HCT116 (cell line): ENCODE measurements at regions not wholly inside any gene's neighbourhood (a gene's known extent, or its start where the extent isn't known, plus 50 kb on each side); places are given as distances from the start of the nearest gene placed in this dataset.

Experiments
- ATAC-seq: fragments of 200-7000 bp; cut with Tn5 transposase; 2 replicates; pipeline ENCODE4 v1.9.1; 2020; ENCODE audit warnings: mild to moderate bottlenecking, moderate library complexity
- BruUV-seq: library from RNA; stranded (reverse); fragments of 400-500 nt; replicated peaks from 2 replicates; lab custom pipeline; 2021; lab: Mats Ljungman, UMichigan
- CTCF ChIA-PET: fragments of 300-600 bp; sonication (Branson Sonifier 250); formaldehyde crosslinking; loops from one replicate; lab custom pipeline; 2021; ENCODE audit warnings: antibody characterized with exemption; lab: Charles Lee
- POLR2A ChIA-PET: fragments of 300-600, 350-600 bp; sonication (Branson Sonifier 250); formaldehyde crosslinking; loops from one replicate; lab custom pipeline; 2021; ENCODE audit warnings: antibody characterized with exemption; lab: Charles Lee
- RAD21 ChIA-PET, 2 experiments: fragments of 300-600 bp; sonication (Branson Sonifier 250); formaldehyde crosslinking; loops; one replicate each; lab custom pipeline; 2023; ENCODE audit warnings: low total read pairs in 2 of 2; ENCODE audit not compliant: uncharacterized antibody in 2 of 2, unreplicated experiment in 2 of 2, low non-redundant PET in 1 of 2; lab: Charles Lee
- DNase-seq: peaks from one replicate; pipeline ENCODE4 v3.0.0-alpha.2; 2010; ENCODE audit warnings: low read depth, low spot score
- H2AFZ ChIP-seq: fragments of 200-600 bp; shearing (Covaris generic), sonication (generic); 2 replicates; pipeline ENCODE4 v1.6.1; 2017; ENCODE audit warnings: low read depth, mixed run types, mixed read lengths, antibody characterized with exemption, low read length; ENCODE audit not compliant: poor library complexity, severe bottlenecking
- H3K27ac ChIP-seq: 2 replicates; pipeline ENCODE4 v1.5.1; 2012; ENCODE audit warnings: low read depth, low read length
- H3K27me3 ChIP-seq: fragments of 200-600 bp; sonication (generic); 2 replicates; pipeline ENCODE4 v1.6.1; 2016; ENCODE audit warnings: mixed run types, low read length, mixed read lengths; ENCODE audit not compliant: insufficient read depth
- H3K36me3 ChIP-seq, 2 experiments: fragments of 200-500 bp in 1 of 2; fragments of 200-600 bp in 1 of 2; sonication (Bioruptor generic) in 1 of 2; sonication (generic) in 1 of 2; 2 replicates each; pipeline versions ENCODE4 v1.5.1 to v1.6.1; 2014 to 2016; ENCODE audit warnings: low read length in 2 of 2, inconsistent platforms in 1 of 2, mixed read lengths in 1 of 2, mixed run types in 1 of 2; ENCODE audit not compliant: insufficient read depth in 2 of 2, control insufficient read depth in 1 of 2
- H3K4me1 ChIP-seq, 2 experiments: fragments of 200-600 bp in 1 of 2; sonication (generic) in 1 of 2; 2 replicates each; pipeline versions ENCODE4 v1.5.1 to v1.6.1; 2012 to 2017; ENCODE audit warnings: low read length in 2 of 2, inconsistent platforms in 1 of 2, mild to moderate bottlenecking in 1 of 2, mixed read lengths in 1 of 2, mixed run types in 1 of 2, moderate library complexity in 1 of 2; ENCODE audit not compliant: insufficient read depth in 2 of 2, control insufficient read depth in 1 of 2
- H3K4me2 ChIP-seq: fragments of 200-600 bp; sonication (generic); 2 replicates; pipeline ENCODE4 v1.6.1; 2017; ENCODE audit warnings: mixed run types, low read length, mixed read lengths
- H3K4me3 ChIP-seq, 2 experiments: fragments of 200-600 bp in 1 of 2; sonication (generic) in 1 of 2; replicated peaks in 1 of 2; 2 replicates each; pipeline ENCODE4 v1.5.1; 2011 to 2016; ENCODE audit warnings: low read length in 2 of 2, control low read depth in 1 of 2, low read depth in 1 of 2, mild to moderate bottlenecking in 1 of 2, mixed read lengths in 1 of 2, mixed run types in 1 of 2
- H3K79me2 ChIP-seq: fragments of 200-600 bp; sonication (generic); 2 replicates; pipeline ENCODE4 v1.6.1; 2017; ENCODE audit warnings: mild to moderate bottlenecking, mixed run types, low read length, moderate library complexity, mixed read lengths; ENCODE audit not compliant: insufficient read depth
- H3K9ac ChIP-seq: fragments of 200-600 bp; sonication (generic); 2 replicates; pipeline ENCODE4 v1.6.1; 2016; ENCODE audit warnings: low read length, mixed read lengths
- H3K9me2 ChIP-seq: fragments of 200-600 bp; sonication (generic), shearing (Covaris generic); 2 replicates; pipeline ENCODE4 v1.6.1; 2017; ENCODE audit warnings: mixed run types, mild to moderate bottlenecking, moderate library complexity; ENCODE audit not compliant: insufficient read depth
- H3K9me3 ChIP-seq, 2 experiments: fragments of 200-500 bp in 1 of 2; fragments of 200-600 bp in 1 of 2; sonication (Bioruptor generic) in 1 of 2; sonication (generic) in 1 of 2; 2 replicates each; pipeline ENCODE4 v1.6.1; 2014 to 2017; ENCODE audit warnings: low read length in 2 of 2, mixed read lengths in 2 of 2, inconsistent platforms in 1 of 2, low read depth in 1 of 2, mild to moderate bottlenecking in 1 of 2, mixed run types in 1 of 2, moderate library complexity in 1 of 2; ENCODE audit not compliant: control insufficient read depth in 1 of 2, insufficient read depth in 1 of 2
- H4K20me1 ChIP-seq: fragments of 200-600 bp; sonication (generic), shearing (Covaris generic); 2 replicates; pipeline ENCODE4 v1.6.1; 2017; ENCODE audit warnings: mixed run types, mild to moderate bottlenecking, moderate library complexity; ENCODE audit not compliant: insufficient read depth
- ATF3 ChIP-seq: IDR thresholded peaks from 2 replicates; pipeline ENCODE4 v1.6.1; 2012
- CBX3 ChIP-seq: IDR thresholded peaks from 2 replicates; pipeline ENCODE4 v1.6.1; 2012; ENCODE audit warnings: low read depth
- EGR1 ChIP-seq: IDR thresholded peaks from 2 replicates; pipeline ENCODE4 v1.6.1; 2012; ENCODE audit warnings: low read depth
- ELF1 ChIP-seq: IDR thresholded peaks from 2 replicates; pipeline ENCODE4 v1.6.1; 2012; ENCODE audit warnings: low read depth, borderline replicate concordance
- EZH2phosphoT487 ChIP-seq: fragments of 200-600 bp; IDR thresholded peaks from 2 replicates; pipeline ENCODE4 v1.6.1; 2018; ENCODE audit warnings: antibody characterized with exemption, borderline replicate concordance
- FOSL1 ChIP-seq: IDR thresholded peaks from 2 replicates; pipeline ENCODE4 v1.6.1; 2012; ENCODE audit warnings: low read depth
- POLR2AphosphoS5 ChIP-seq: IDR thresholded peaks from 2 replicates; pipeline ENCODE4 v1.6.1; 2011; ENCODE audit warnings: mild to moderate bottlenecking, low read depth, low read length, moderate library complexity
- REST ChIP-seq: IDR thresholded peaks from 2 replicates; pipeline ENCODE4 v1.6.1; 2012; ENCODE audit warnings: low read depth
- SP1 ChIP-seq: IDR thresholded peaks from 2 replicates; pipeline ENCODE4 v1.6.1; 2012; ENCODE audit warnings: low read depth
- SRF ChIP-seq: IDR thresholded peaks from 2 replicates; pipeline ENCODE4 v1.6.1; 2012; ENCODE audit warnings: low read depth
- TCF7L2 ChIP-seq: IDR thresholded peaks from 2 replicates; pipeline ENCODE4 v1.7.0; 2011; ENCODE audit warnings: borderline replicate concordance, inconsistent platforms; ENCODE audit not compliant: insufficient read depth, insufficient read length; ENCODE audit errors: extremely low read depth
- YY1 ChIP-seq: IDR thresholded peaks from 2 replicates; pipeline ENCODE4 v1.6.1; 2011; ENCODE audit warnings: low read length, low read depth, moderate library complexity, mild to moderate bottlenecking; ENCODE audit not compliant: insufficient replicate concordance; ENCODE audit errors: extremely low read depth
- ZFX ChIP-seq: fragments of 450-650 bp; IDR thresholded peaks from 2 replicates; pipeline ENCODE4 v1.6.1; 2017
- intact Hi-C: fragments of 100-400 bp; cut with micrococcal nuclease; formaldehyde crosslinking; loops from 2 replicates; pipeline ENCODE4 v1.10.0; 2022

GRCh38 chr12:34335819-34336262 is 313.5 kb downstream of the ALG10 start:
- Histone ChIP-seq H4K20me1 (no peaks in the 10 kb centered on the region), H2AFZ (no peak overlapping the region), H3K4me3 (no peak overlapping the region), H3K9me2 (no peaks in the 10 kb centered on the region), H3K4me2 (no peak overlapping the region), H3K36me3 (no peaks in the 10 kb centered on the region), H3K9ac (no peak overlapping the region), H3K9me3 (no peaks in the 10 kb centered on the region), H3K27me3 (no peaks in the 10 kb centered on the region), H3K79me2 (no peaks in the 10 kb centered on the region), H3K27ac (no peak overlapping the region), H3K4me1 (no peaks in the 10 kb centered on the region)
- intact Hi-C loops, result no loop called here
- RAD21 ChIA-PET, result no interaction called here
- CTCF ChIA-PET, result no interaction called here
- ATAC-seq, result no peak
- TF ChIP-seq FOSL1 (no peak), YY1 (no peak), CBX3 (no peak), ELF1 (no peak)
- POLR2A ChIA-PET, result no interaction called here
- no TSS peak for BruUV-seq
- DNase-seq, result no peak

GRCh38 chr12:34336619-34337465 is 314.5 kb downstream of the ALG10 start:
- no peak for TF ChIP-seq ELF1
- no peak for TF ChIP-seq POLR2AphosphoS5
- TF ChIP-seq ZFX, result no peak
- TF ChIP-seq ATF3, result no peak
- TF ChIP-seq TCF7L2, result no peak
- TF ChIP-seq EGR1, result no peak
- no peak for TF ChIP-seq SP1
- no peak for TF ChIP-seq REST
- TF ChIP-seq SRF, result no peak
- no peak for TF ChIP-seq EZH2phosphoT487
- H3K9me3 ChIP-seq, result no peaks in the 10 kb centered on the region
- no peaks in the 10 kb centered on the region for H3K36me3 ChIP-seq
- no peak overlapping the region for H2AFZ ChIP-seq
- no peak overlapping the region for H3K9ac ChIP-seq
- ChIA-PET RAD21 (no interaction called here), CTCF (no interaction called here), POLR2A (no interaction called here)
- H3K9me2 ChIP-seq, result no peaks in the 10 kb centered on the region
- no peaks in the 10 kb centered on the region for H3K4me1 ChIP-seq
- BruUV-seq, result no TSS peak
- DNase-seq (no peak), ATAC-seq (no peak)
- H3K27me3 ChIP-seq, result no peaks in the 10 kb centered on the region
- no peak overlapping the region for H3K4me3 ChIP-seq
- H3K79me2 ChIP-seq, result no peaks in the 10 kb centered on the region
- intact Hi-C loops, result no loop called here
- H3K4me2 ChIP-seq, result no peak overlapping the region
- no peaks in the 10 kb centered on the region for H4K20me1 ChIP-seq
- no peak overlapping the region for H3K27ac ChIP-seq
